ENCODE measurements at regions not wholly inside any gene's neighbourhood (a gene's known extent, or its start where the extent isn't known, plus 50 kb on each side); places are given as distances from the start of the nearest gene placed in this dataset.
"Not testable (repeated sequence)": the region's sequence is repeated elsewhere in the genome, so short reads cannot be mapped to it uniquely, and the experiment has no call there.

- Mint-ChIP-seq H3K9me3 (no peaks in the 10 kb centered on the region), H3K4me3 (no peak overlapping the region), H3K36me3 (ENCODE audit: low read depth) (no peaks in the 10 kb centered on the region), H3K27me3 (ENCODE audit: low read depth) (peaks cover 24% of the 10 kb centered on the region), H3K27ac (no peak overlapping the region), H3K4me1 (ENCODE audit: low read depth) (no peaks in the 10 kb centered on the region)
- CTCF ChIA-PET, result no interaction called here
- intact Hi-C loops (cut with micrococcal nuclease), result no loop called here
- no peak for DNase-seq
Measured at GRCh38 chr1:181905944-181906597, 155.4 kb downstream of the ZNF648 start.

- CTCF ChIA-PET, result no interaction called here
- intact Hi-C loops (cut with micrococcal nuclease), result no loop called here
- H3K4me3 Mint-ChIP-seq, result no peak overlapping the region
Measured at GRCh38 chr1:181898773-181899172, 162.7 kb downstream of the ZNF648 start.

GRCh38 chr1:181896824-181897223 lies 164.7 kb downstream of the ZNF648 start:
- CTCF ChIA-PET, result no interaction called here
- H3K4me1 Mint-ChIP-seq (ENCODE audit: low read depth), result no peaks in the 10 kb centered on the region
- peaks cover 13% of the 10 kb centered on the region for H3K27me3 Mint-ChIP-seq (ENCODE audit: low read depth)
- no peak overlapping the region for H3K27ac Mint-ChIP-seq
- no peaks in the 10 kb centered on the region for H3K9me3 Mint-ChIP-seq
- intact Hi-C loops (cut with micrococcal nuclease), result no loop called here
- no peaks in the 10 kb centered on the region for H3K36me3 Mint-ChIP-seq (ENCODE audit: low read depth)
- no peak overlapping the region for H3K4me3 Mint-ChIP-seq
- no peak for DNase-seq

More at GRCh38 chr1:181898773-181899172, 162.7 kb downstream of the ZNF648 start:
- Mint-ChIP-seq H3K27me3 (ENCODE audit: low read depth) (peaks cover 20% of the 10 kb centered on the region), H3K4me1 (ENCODE audit: low read depth) (no peaks in the 10 kb centered on the region), H3K27ac (no peak overlapping the region), H3K9me3 (no peaks in the 10 kb centered on the region), H3K36me3 (ENCODE audit: low read depth) (no peaks in the 10 kb centered on the region)
- DNase-seq, result no peak

- H3K36me3 Mint-ChIP-seq (ENCODE audit: low read depth), result no peaks in the 10 kb centered on the region
- intact Hi-C loops (cut with micrococcal nuclease), result no loop called here
- no peaks in the 10 kb centered on the region for H3K4me1 Mint-ChIP-seq (ENCODE audit: low read depth)
- H3K27me3 Mint-ChIP-seq (ENCODE audit: low read depth), result peaks cover 6% of the 10 kb centered on the region
- H3K4me3 Mint-ChIP-seq, result no peak overlapping the region
- no peak overlapping the region for H3K27ac Mint-ChIP-seq
- CTCF ChIA-PET, result no interaction called here
- H3K9me3 Mint-ChIP-seq, result no peaks in the 10 kb centered on the region
- DNase-seq, result no peak
Measured at GRCh38 chr1:181894439-181894859, 167.1 kb downstream of the ZNF648 start.

GRCh38 chr1:181893937-181894336 lies 167.6 kb downstream of the ZNF648 start:
- H3K4me3 Mint-ChIP-seq, result no peak overlapping the region
- no peaks in the 10 kb centered on the region for H3K36me3 Mint-ChIP-seq (ENCODE audit: low read depth)
- H3K27ac Mint-ChIP-seq, result no peak overlapping the region

GRCh38 chr1:181893150-181893549 lies 168.4 kb downstream of the ZNF648 start:
- H3K27me3 Mint-ChIP-seq (ENCODE audit: low read depth); H3K36me3 Mint-ChIP-seq (ENCODE audit: low read depth); intact Hi-C loops (cut with micrococcal nuclease); H3K27ac Mint-ChIP-seq; CTCF ChIA-PET; H3K4me3 Mint-ChIP-seq; DNase-seq; H3K4me1 Mint-ChIP-seq (ENCODE audit: low read depth); H3K9me3 Mint-ChIP-seq: not testable (repeated sequence)

More at GRCh38 chr1:181893937-181894336, 167.6 kb downstream of the ZNF648 start:
- intact Hi-C loops (cut with micrococcal nuclease), result no loop called here
- Mint-ChIP-seq H3K27me3 (ENCODE audit: low read depth) (peaks cover 6% of the 10 kb centered on the region), H3K9me3 (no peaks in the 10 kb centered on the region), H3K4me1 (ENCODE audit: low read depth) (no peaks in the 10 kb centered on the region)
- no peak for DNase-seq
- CTCF ChIA-PET, result no interaction called here

- peaks cover 7% of the 10 kb centered on the region for H3K27me3 Mint-ChIP-seq (ENCODE audit: low read depth)
- CTCF ChIA-PET, result no interaction called here
- peaks cover 21% of the 10 kb centered on the region for H3K9me3 Mint-ChIP-seq
- H3K27ac Mint-ChIP-seq, result no peak overlapping the region
- intact Hi-C loops (cut with micrococcal nuclease), result no loop called here
- H3K4me3 Mint-ChIP-seq, result no peak overlapping the region
- H3K36me3 Mint-ChIP-seq (ENCODE audit: low read depth), result no peaks in the 10 kb centered on the region
- H3K4me1 Mint-ChIP-seq (ENCODE audit: low read depth), result no peaks in the 10 kb centered on the region
- DNase-seq, result no peak
Measured at GRCh38 chr1:181872562-181872961, 188.9 kb downstream of the ZNF648 start.

- H3K27me3 Mint-ChIP-seq (ENCODE audit: low read depth), result peaks cover 4% of the 10 kb centered on the region
- intact Hi-C loops (cut with micrococcal nuclease), result no loop called here
- H3K36me3 Mint-ChIP-seq (ENCODE audit: low read depth), result no peaks in the 10 kb centered on the region
- no peak overlapping the region for H3K27ac Mint-ChIP-seq
- H3K4me3 Mint-ChIP-seq, result no peak overlapping the region
- no peaks in the 10 kb centered on the region for H3K4me1 Mint-ChIP-seq (ENCODE audit: low read depth)
- no peaks in the 10 kb centered on the region for H3K9me3 Mint-ChIP-seq
- CTCF ChIA-PET, result no interaction called here
- DNase-seq, result no peak
Measured at GRCh38 chr1:181863736-181864135, 197.8 kb downstream of the ZNF648 start.

- H3K27me3 Mint-ChIP-seq (ENCODE audit: low read depth), result peaks cover 4% of the 10 kb centered on the region
- no peaks in the 10 kb centered on the region for H3K4me1 Mint-ChIP-seq (ENCODE audit: low read depth)
- intact Hi-C loops (cut with micrococcal nuclease), result no loop called here
- H3K9me3 Mint-ChIP-seq, result no peaks in the 10 kb centered on the region
- no peak overlapping the region for H3K27ac Mint-ChIP-seq
- CTCF ChIA-PET, result no interaction called here
- H3K36me3 Mint-ChIP-seq (ENCODE audit: low read depth), result no peaks in the 10 kb centered on the region
- DNase-seq, result no peak
- no peak overlapping the region for H3K4me3 Mint-ChIP-seq
Measured at GRCh38 chr1:181863006-181863405, 198.5 kb downstream of the ZNF648 start.

- no peaks in the 10 kb centered on the region for H3K36me3 Mint-ChIP-seq (ENCODE audit: low read depth)
- H3K9me3 Mint-ChIP-seq, result peaks cover 10% of the 10 kb centered on the region
- no peak overlapping the region for H3K4me3 Mint-ChIP-seq
- peaks cover 12% of the 10 kb centered on the region for H3K27me3 Mint-ChIP-seq (ENCODE audit: low read depth)
- H3K4me1 Mint-ChIP-seq (ENCODE audit: low read depth), result no peaks in the 10 kb centered on the region
- H3K27ac Mint-ChIP-seq, result no peak overlapping the region
- CTCF ChIA-PET, result interaction anchor here (1.2 kb wide), 1 partner anchor 257 kb away, joined by 3 read pairs; no protein-coding TSS in a partner anchor
- no peak for DNase-seq
- intact Hi-C loops (cut with micrococcal nuclease), result no loop called here
Measured at GRCh38 chr1:181858135-181858534, 203.4 kb downstream of the ZNF648 start.

Data from activated naive CD4-positive, alpha-beta T cell treated with anti-CD3 and anti-CD28 coated beads for 36 hours (primary cell).